HFF-Myc (cell line): ENCODE measurements at regions not wholly inside any gene's neighbourhood (a gene's known extent, or its start where the extent isn't known, plus 50 kb on each side); places are given as distances from the start of the nearest gene placed in this dataset.

Experiments used
- DNase-seq: peaks from one replicate; pipeline ENCODE4 v3.0.0-alpha.2; 2011; ENCODE audit warnings: low read depth; ENCODE audit errors: extremely low read depth
- H3K4me3 ChIP-seq: replicated peaks from 2 replicates; pipeline ENCODE4 v1.5.1; 2011; ENCODE audit warnings: low read depth, mild to moderate bottlenecking, control low read depth, low read length
- TF ChIP-seq, protein P1 (sequence below): IDR thresholded peaks from 2 replicates; pipeline ENCODE4 v1.5.1; 2012; ENCODE audit warnings: mild to moderate bottlenecking, low read depth, low read length, control low read depth; ENCODE audit errors: missing control alignments

GRCh38 chr14:26320886-26321285, 276.9 kb downstream of the NOVA1 start:
- no peak for DNase-seq
- H3K4me3 ChIP-seq = no peak overlapping the region
- TF ChIP-seq, protein P1, sequence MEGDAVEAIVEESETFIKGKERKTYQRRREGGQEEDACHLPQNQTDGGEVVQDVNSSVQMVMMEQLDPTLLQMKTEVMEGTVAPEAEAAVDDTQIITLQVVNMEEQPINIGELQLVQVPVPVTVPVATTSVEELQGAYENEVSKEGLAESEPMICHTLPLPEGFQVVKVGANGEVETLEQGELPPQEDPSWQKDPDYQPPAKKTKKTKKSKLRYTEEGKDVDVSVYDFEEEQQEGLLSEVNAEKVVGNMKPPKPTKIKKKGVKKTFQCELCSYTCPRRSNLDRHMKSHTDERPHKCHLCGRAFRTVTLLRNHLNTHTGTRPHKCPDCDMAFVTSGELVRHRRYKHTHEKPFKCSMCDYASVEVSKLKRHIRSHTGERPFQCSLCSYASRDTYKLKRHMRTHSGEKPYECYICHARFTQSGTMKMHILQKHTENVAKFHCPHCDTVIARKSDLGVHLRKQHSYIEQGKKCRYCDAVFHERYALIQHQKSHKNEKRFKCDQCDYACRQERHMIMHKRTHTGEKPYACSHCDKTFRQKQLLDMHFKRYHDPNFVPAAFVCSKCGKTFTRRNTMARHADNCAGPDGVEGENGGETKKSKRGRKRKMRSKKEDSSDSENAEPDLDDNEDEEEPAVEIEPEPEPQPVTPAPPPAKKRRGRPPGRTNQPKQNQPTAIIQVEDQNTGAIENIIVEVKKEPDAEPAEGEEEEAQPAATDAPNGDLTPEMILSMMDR = no peak

DNA sequence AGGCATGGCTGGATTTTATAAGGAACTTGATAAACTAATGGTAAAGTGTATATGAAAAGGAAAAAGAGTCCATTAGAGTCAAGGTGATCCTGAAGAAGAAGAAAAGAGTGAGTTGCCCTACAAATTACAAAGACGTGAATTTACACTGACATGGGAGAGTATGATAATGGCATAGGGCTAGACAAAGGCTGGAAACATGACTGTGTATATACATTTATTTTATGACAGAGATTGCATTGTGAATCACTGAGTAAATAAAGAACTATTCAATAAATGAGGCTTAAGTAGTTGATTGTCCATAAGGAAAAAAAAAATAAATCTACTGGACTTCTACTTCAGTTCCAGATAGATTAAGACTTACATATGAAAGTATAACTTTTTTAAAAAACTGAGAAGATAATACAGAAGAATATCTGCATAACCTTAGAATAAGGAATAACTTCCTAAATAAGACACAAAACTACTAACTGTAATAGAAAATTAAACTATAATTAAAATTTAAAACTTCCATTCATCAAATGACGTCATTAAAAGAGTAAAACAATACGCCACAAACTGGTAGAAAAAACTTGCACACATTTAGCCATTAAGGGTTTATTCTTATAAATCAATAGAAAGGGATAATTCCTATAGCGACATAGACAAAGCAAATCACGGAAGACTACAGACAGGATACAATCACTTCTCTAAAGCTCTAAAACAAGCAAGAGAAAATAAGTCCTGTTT, 278.5 kb downstream of the NOVA1 start:
- TF ChIP-seq, protein P1 = no peak
- no peak for DNase-seq

GRCh38 chr14:26304056-26304455, 293.8 kb downstream of the NOVA1 start:
- DNase-seq = no peak
- H3K4me3 ChIP-seq = no peak overlapping the region
- TF ChIP-seq, protein P1 = no peak

More for the DNA sequence above, 278.5 kb downstream of the NOVA1 start:
- no peak overlapping the region for H3K4me3 ChIP-seq

DNA sequence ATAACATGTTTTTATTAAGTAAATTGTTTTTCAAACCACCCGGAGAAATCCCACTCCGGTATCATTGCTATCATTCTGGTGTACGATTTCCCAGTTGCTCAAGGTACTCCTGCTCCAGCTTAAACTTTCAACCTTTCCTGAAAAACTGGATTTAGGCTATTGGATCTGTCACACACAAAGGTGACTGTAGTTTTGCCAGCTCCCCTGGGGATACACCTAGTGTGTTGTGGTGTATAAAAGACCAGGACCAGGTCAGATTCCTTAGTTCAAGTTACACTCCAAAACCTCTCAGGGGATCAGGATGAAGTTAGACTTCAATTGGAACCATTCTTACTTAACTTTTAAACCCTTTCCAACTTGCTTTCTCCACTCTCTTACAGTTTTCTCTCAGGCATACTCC, 303.9 kb downstream of the NOVA1 start:
- no peak overlapping the region for H3K4me3 ChIP-seq
- TF ChIP-seq, protein P1 = no peak
- no peak for DNase-seq

GRCh38 chr14:26289891-26290486, 307.8 kb downstream of the NOVA1 start:
- TF ChIP-seq, protein P1 = no peak
- H3K4me3 ChIP-seq = no peak overlapping the region
- DNase-seq = no peak

GRCh38 chr14:26286913-26287205, 311.0 kb downstream of the NOVA1 start:
- TF ChIP-seq, protein P1 = no peak
- DNase-seq = no peak
- H3K4me3 ChIP-seq = no peak overlapping the region
